ENCODE measurements at regions not wholly inside any gene's neighbourhood (a gene's known extent, or its start where the extent isn't known, plus 50 kb on each side); places are given as distances from the start of the nearest gene placed in this dataset.

DNA sequence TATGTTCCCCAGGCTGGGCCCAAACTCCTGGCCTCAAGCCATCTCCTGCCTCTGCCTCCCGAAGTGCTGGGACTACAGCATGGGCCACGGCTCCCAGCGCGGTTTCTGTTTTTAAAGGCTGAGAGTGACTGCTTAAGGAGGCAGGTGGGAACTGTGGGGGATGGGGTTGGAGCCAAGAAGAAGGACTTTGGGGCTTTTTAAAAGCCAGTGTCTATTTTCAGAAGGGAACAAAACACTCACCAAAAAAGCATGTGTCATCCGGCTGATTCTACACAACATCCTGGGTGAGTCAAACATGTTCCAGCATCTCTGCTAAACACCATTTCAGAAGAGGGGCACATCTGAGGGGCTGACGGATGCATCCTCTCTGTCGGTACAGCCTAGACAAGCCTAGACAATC is 824.5 kb downstream of the TYW1 start:
- no peak for DNase-seq (ENCODE audit: low spot score)
- WGBS, result 62% methylated on average over 7 of the region's 7 CpGs
- intact Hi-C loops (cut with DNase I), result no loop called here
- no peaks in the 10 kb centered on the region for H3K27me3 ChIP-seq (replicated peaks; ENCODE audit: insufficient read depth)
- peaks cover 5% of the 10 kb centered on the region for H3K4me1 ChIP-seq (replicated peaks)
- no peak overlapping the region for H3K4me3 ChIP-seq
- H3K9me3 ChIP-seq, result no peaks in the 10 kb centered on the region
- H3K36me3 ChIP-seq, result no peaks in the 10 kb centered on the region
- no peak overlapping the region for H3K27ac ChIP-seq
- TF ChIP-seq POLR2AphosphoS5 (IDR thresholded peaks at IDR 0.05) (no peak), POLR2A (IDR thresholded peaks at IDR 0.05) (no peak)
- TF ChIP-seq, protein P1, sequence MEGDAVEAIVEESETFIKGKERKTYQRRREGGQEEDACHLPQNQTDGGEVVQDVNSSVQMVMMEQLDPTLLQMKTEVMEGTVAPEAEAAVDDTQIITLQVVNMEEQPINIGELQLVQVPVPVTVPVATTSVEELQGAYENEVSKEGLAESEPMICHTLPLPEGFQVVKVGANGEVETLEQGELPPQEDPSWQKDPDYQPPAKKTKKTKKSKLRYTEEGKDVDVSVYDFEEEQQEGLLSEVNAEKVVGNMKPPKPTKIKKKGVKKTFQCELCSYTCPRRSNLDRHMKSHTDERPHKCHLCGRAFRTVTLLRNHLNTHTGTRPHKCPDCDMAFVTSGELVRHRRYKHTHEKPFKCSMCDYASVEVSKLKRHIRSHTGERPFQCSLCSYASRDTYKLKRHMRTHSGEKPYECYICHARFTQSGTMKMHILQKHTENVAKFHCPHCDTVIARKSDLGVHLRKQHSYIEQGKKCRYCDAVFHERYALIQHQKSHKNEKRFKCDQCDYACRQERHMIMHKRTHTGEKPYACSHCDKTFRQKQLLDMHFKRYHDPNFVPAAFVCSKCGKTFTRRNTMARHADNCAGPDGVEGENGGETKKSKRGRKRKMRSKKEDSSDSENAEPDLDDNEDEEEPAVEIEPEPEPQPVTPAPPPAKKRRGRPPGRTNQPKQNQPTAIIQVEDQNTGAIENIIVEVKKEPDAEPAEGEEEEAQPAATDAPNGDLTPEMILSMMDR (IDR thresholded peaks at IDR 0.05), result no peak

DNA sequence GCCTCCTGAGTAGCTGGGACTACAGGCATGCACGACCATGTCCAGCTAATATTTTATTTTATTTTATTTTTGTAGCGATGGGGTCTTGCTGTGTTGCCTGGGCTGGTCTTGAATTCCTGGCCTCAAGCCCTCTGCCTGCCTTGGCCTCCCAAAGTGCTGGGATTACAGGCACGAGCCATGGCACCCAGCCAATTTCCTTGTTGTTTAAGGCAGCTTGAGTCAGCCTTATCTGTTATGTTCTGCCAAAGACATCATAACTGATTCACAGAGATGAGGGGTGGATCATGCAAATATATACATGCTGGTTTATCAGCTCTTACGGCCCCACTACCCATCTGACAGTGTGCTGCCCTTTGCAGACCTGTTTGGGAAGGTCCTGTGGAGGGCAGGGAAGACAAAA is 826.7 kb downstream of the TYW1 start:
- TF ChIP-seq, protein P1 (IDR thresholded peaks at IDR 0.05), result no peak
- no peak for TF ChIP-seq POLR2A (IDR thresholded peaks at IDR 0.05)
- peak; percentile 60 for TF ChIP-seq POLR2AphosphoS5 (IDR thresholded peaks at IDR 0.05)
- DNase-seq (ENCODE audit: low spot score), result peak; percentile 58
- Histone ChIP-seq H3K9me3 (no peaks in the 10 kb centered on the region), H3K4me1 (replicated peaks) (peaks cover 5% of the 10 kb centered on the region), H3K27me3 (replicated peaks; ENCODE audit: insufficient read depth) (no peaks in the 10 kb centered on the region), H3K27ac (no peak overlapping the region), H3K4me3 (no peak overlapping the region), H3K36me3 (no peaks in the 10 kb centered on the region)
- WGBS, result 38% methylated on average over 4 of the region's 4 CpGs
- intact Hi-C loops (cut with DNase I), result no loop called here

DNA sequence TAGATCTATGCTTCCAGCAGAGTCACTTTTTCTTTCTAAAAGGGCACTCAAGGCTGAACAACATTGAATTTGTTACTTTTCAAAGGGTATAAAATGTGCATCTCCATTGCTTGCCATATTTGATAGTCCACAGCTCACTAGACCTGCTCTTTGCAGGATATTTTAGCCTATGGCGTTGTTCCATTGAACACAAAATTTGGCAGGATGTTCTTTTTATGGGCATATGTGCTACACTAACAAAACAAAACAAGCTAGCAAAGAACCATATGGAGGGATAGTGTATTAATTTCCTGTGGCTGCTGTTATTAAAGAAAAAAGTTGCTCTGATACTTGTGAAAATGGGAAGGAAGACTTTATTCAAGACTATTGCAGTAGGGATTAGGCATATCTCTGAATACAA is 828.7 kb downstream of the TYW1 start:
- DNase-seq (ENCODE audit: low spot score), result no peak
- H3K27ac ChIP-seq, result no peak overlapping the region
- H3K4me1 ChIP-seq (replicated peaks), result peaks cover 5% of the 10 kb centered on the region
- TF ChIP-seq POLR2A (IDR thresholded peaks at IDR 0.05), result no peak
- peak; percentile 27 for TF ChIP-seq POLR2AphosphoS5 (IDR thresholded peaks at IDR 0.05)
- TF ChIP-seq, protein P1 (IDR thresholded peaks at IDR 0.05), result no peak
- no peaks in the 10 kb centered on the region for H3K27me3 ChIP-seq (replicated peaks; ENCODE audit: insufficient read depth)
- H3K9me3 ChIP-seq, result no peaks in the 10 kb centered on the region
- intact Hi-C loops (cut with DNase I), result no loop called here
- no peaks in the 10 kb centered on the region for H3K36me3 ChIP-seq
- 33% methylated on average over 1 of the region's 1 CpG for WGBS
- no peak overlapping the region for H3K4me3 ChIP-seq

DNA sequence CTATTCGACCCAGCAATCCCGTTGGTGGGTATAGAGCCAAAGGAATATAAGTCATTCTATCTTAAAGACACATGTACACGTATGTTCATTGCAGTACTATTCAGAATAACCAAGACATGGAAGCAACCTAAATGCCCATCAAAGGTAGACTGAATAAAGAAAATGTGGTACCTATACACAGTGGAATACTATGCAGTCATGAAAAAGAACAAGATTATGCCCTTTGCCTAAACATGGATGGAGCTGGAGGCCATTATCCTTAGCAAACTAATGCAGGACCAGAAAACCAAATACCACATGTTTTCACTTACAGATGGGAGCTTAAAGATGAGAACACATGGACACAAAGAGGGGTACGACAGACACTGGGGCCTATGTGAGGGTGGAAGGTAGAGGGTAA is 845.3 kb downstream of the TYW1 start:
- intact Hi-C loops (cut with DNase I), result no loop called here
- H3K27me3 ChIP-seq (replicated peaks; ENCODE audit: insufficient read depth), result no peaks in the 10 kb centered on the region
- no peaks in the 10 kb centered on the region for H3K36me3 ChIP-seq
- H3K9me3 ChIP-seq, result no peaks in the 10 kb centered on the region
- WGBS, result 94% methylated on average over 4 of the region's 4 CpGs
- no peaks in the 10 kb centered on the region for H3K4me1 ChIP-seq (replicated peaks)
- no peak for TF ChIP-seq POLR2AphosphoS5 (IDR thresholded peaks at IDR 0.05)
- no peak for TF ChIP-seq POLR2A (IDR thresholded peaks at IDR 0.05)
- TF ChIP-seq, protein P1 (IDR thresholded peaks at IDR 0.05), result no peak
- H3K4me3 ChIP-seq, result no peak overlapping the region
- DNase-seq (ENCODE audit: low spot score), result no peak
- H3K27ac ChIP-seq, result no peak overlapping the region

DNA sequence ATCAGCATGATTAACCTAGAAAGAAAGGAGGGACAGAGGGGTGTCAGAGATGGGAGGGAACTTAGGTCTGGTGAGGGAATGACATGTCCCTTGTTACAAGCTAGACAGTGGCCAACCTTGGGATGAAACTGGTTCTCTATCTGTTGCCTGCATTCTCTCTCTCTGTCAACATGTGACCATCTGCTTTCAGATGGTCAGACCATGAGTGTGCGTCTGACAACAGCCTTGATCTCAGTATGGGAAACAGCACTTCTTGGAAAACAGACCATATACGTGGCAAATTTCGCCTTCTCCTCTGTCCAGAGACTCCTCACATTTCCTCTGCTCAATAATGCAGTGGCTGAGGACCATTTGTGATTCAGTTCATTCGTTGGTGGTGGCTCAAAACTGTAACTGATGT is 845.9 kb downstream of the TYW1 start:
- WGBS, result 69% methylated on average over 4 of the region's 4 CpGs
- intact Hi-C loops (cut with DNase I), result no loop called here

More for the DNA sequence above, 845.9 kb downstream of the TYW1 start:
- Histone ChIP-seq H3K4me3 (no peak overlapping the region), H3K27me3 (replicated peaks; ENCODE audit: insufficient read depth) (no peaks in the 10 kb centered on the region), H3K9me3 (no peaks in the 10 kb centered on the region), H3K4me1 (replicated peaks) (no peaks in the 10 kb centered on the region), H3K27ac (no peak overlapping the region), H3K36me3 (no peaks in the 10 kb centered on the region)
- TF ChIP-seq POLR2AphosphoS5 (IDR thresholded peaks at IDR 0.05) (no peak), POLR2A (IDR thresholded peaks at IDR 0.05) (no peak)
- TF ChIP-seq, protein P1 (IDR thresholded peaks at IDR 0.05), result no peak
- no peak for DNase-seq (ENCODE audit: low spot score)
